HepG2 (cell line): ENCODE measurements at regions not wholly inside any gene's neighbourhood (a gene's known extent, or its start where the extent isn't known, plus 50 kb on each side); places are given as distances from the start of the nearest gene placed in this dataset.

Source experiments
- ATAC-seq: fragments of 200-7000 bp; cut with Tn5 transposase; 3 replicates; pipeline ENCODE4 v1.9.1; 2020; ENCODE audit warnings: mild to moderate bottlenecking, moderate library complexity
- BruUV-seq: library from RNA; stranded (reverse); fragments of 400-500 nt; replicated peaks from 2 replicates; lab custom pipeline; 2021; lab: Mats Ljungman, UMichigan
- CTCF ChIA-PET: fragments of 300-600 bp; formaldehyde crosslinking; extraction: SDS; loops from one replicate; lab custom pipeline; 2021; ENCODE audit warnings: low total read pairs, inconsistent platforms, low intra/inter-chr PET ratio; lab: Yijun Ruan, JAX
- POLR2A ChIA-PET: fragments of 350-600 bp; sonication (Branson Sonifier 250); formaldehyde crosslinking; loops from one replicate; lab custom pipeline; 2020; ENCODE audit warnings: antibody characterized with exemption, inconsistent platforms; lab: Yijun Ruan, JAX
- DNase-seq: peaks from one replicate; pipeline ENCODE4 v3.0.0-alpha.2; 2015; ENCODE audit warnings: low spot score
- FAIRE-seq: peaks from 3 replicates; lab custom pipeline; 2011; peaks lifted over from hg19 to GRCh38; lab: Jason Lieb, UNC
- H2AFZ ChIP-seq: one replicate; pipeline ENCODE4 v1.6.1; 2011; ENCODE audit warnings: low read length, inconsistent platforms
- H3K27ac ChIP-seq: fragments of 300-600 bp; 3 replicates; pipeline ENCODE4 v1.8.0; 2011; ENCODE audit warnings: mixed run types, mild to moderate bottlenecking, mixed read lengths, low read length, inconsistent platforms; ENCODE audit not compliant: insufficient read depth; ENCODE audit errors: extremely low read length
- H3K27me3 ChIP-seq, 2 experiments: fragments of 200-600 bp in 1 of 2; 2 replicates in 1 of 2; 3 replicates in 1 of 2; pipeline versions ENCODE4 v1.6.0 to v1.8.0; 2011; ENCODE audit warnings: low read length in 2 of 2, mild to moderate bottlenecking in 2 of 2, moderate library complexity in 2 of 2, inconsistent platforms in 1 of 2; ENCODE audit not compliant: insufficient read depth in 2 of 2, control insufficient read depth in 1 of 2
- H3K36me3 ChIP-seq, 2 experiments: fragments of 200-600 bp in 1 of 2; replicated peaks in 1 of 2; 2 replicates in 1 of 2; 3 replicates in 1 of 2; pipeline versions ENCODE4 v1.5.1 to v1.8.0; 2011; ENCODE audit warnings: low read length in 2 of 2, inconsistent platforms in 1 of 2; ENCODE audit not compliant: insufficient read depth in 2 of 2, control insufficient read depth in 1 of 2
- H3K4me1 ChIP-seq: 2 replicates; pipeline ENCODE4 v1.5.1; 2012; ENCODE audit warnings: low read length, inconsistent platforms; ENCODE audit not compliant: insufficient read depth
- H3K4me2 ChIP-seq: 2 replicates; pipeline ENCODE4 v1.6.0; 2011; ENCODE audit warnings: low read depth, low read length, inconsistent platforms
- H3K4me3 ChIP-seq, 3 experiments: fragments of 200-600 bp in 1 of 3; sonication (generic), shearing (Covaris generic) in 1 of 3; replicated peaks in 1 of 3; 2 replicates each; pipeline ENCODE4 v1.5.1; 2011 to 2016; ENCODE audit warnings: low read length in 3 of 3, inconsistent platforms in 2 of 3, low read depth in 2 of 3, mild to moderate bottlenecking in 2 of 3, control low read depth in 1 of 3, mixed read lengths in 1 of 3; ENCODE audit not compliant: insufficient read depth in 1 of 3
- H3K79me2 ChIP-seq: one replicate; pipeline ENCODE4 v1.6.1; 2011; ENCODE audit warnings: low read length, inconsistent platforms; ENCODE audit not compliant: insufficient read depth
- H3K9ac ChIP-seq: 2 replicates; pipeline ENCODE4 v1.6.0; 2011; ENCODE audit warnings: mild to moderate bottlenecking, low read depth, low read length, inconsistent platforms; ENCODE audit not compliant: insufficient read depth
- H3K9me3 ChIP-seq: 2 replicates; pipeline ENCODE4 v1.5.1; 2012; ENCODE audit warnings: mild to moderate bottlenecking, low read length
- H4K20me1 ChIP-seq: 2 replicates; pipeline ENCODE4 v1.6.0; 2011; ENCODE audit warnings: inconsistent platforms, mild to moderate bottlenecking, low read length, moderate library complexity; ENCODE audit not compliant: insufficient read depth
- ATF2 ChIP-seq: sonication (generic); formaldehyde crosslinking; IDR thresholded peaks from 2 replicates; pipeline ENCODE4 v1.4.0; 2020; ENCODE audit warnings: missing genetic modification reagents
- E2F1 ChIP-seq: sonication (generic); formaldehyde crosslinking; IDR thresholded peaks from 2 replicates; pipeline ENCODE4 v1.5.0; 2020; ENCODE audit warnings: missing genetic modification reagents
- ELF4 ChIP-seq: sonication (generic); formaldehyde crosslinking; IDR thresholded peaks from 2 replicates; pipeline ENCODE4 v1.5.0; 2020; ENCODE audit warnings: missing genetic modification reagents, mild to moderate bottlenecking, moderate library complexity, borderline replicate concordance
- KDM2A ChIP-seq: sonication (generic); formaldehyde crosslinking; IDR thresholded peaks from 2 replicates; pipeline ENCODE4 v1.4.0; 2020; ENCODE audit warnings: low read depth, missing genetic modification reagents, borderline replicate concordance
- ZBED4 ChIP-seq: sonication (generic); formaldehyde crosslinking; IDR thresholded peaks from 2 replicates; pipeline ENCODE4 v1.4.0; 2020; ENCODE audit warnings: missing genetic modification reagents, borderline replicate concordance
- ZNF12 ChIP-seq: sonication (generic); formaldehyde crosslinking; IDR thresholded peaks from 2 replicates; pipeline ENCODE4 v1.5.0; 2020; ENCODE audit warnings: missing genetic modification reagents
- ZNF598 ChIP-seq: sonication (generic); formaldehyde crosslinking; IDR thresholded peaks from 2 replicates; pipeline ENCODE4 v1.5.1; 2020; ENCODE audit warnings: mild to moderate bottlenecking, missing genetic modification reagents, borderline replicate concordance
- ZNF749 ChIP-seq: sonication (generic); formaldehyde crosslinking; IDR thresholded peaks from 2 replicates; pipeline ENCODE4 v1.8.0; 2022; ENCODE audit warnings: mild to moderate bottlenecking, missing genetic modification reagents, moderate library complexity, borderline replicate concordance
- ZSCAN31 ChIP-seq: sonication (generic); formaldehyde crosslinking; IDR thresholded peaks from 2 replicates; pipeline ENCODE4 v1.5.0; 2020; ENCODE audit warnings: low read depth, mild to moderate bottlenecking, missing genetic modification reagents
- WGBS: methylation state at CpG from one replicate; pipeline ENCODE4 v1.1.6; 2017; ENCODE audit warnings: low lambda C conversion rate; 5-methylcytosine and 5-hydroxymethylcytosine counted together
- in situ Hi-C: cut with HindIII; loops from 2 replicates; pipeline ENCODE4 v1.10.0; 2017; ENCODE audit warnings: low pct_unique_long_range_greater_than_20kb; ENCODE audit not compliant: extremely low pct_ligation_motif_present
- intact Hi-C: fragments of 100-400 bp; cut with micrococcal nuclease; formaldehyde crosslinking; loops from one replicate; pipeline ENCODE4 v1.10.0; 2022; ENCODE audit not compliant: unreplicated experiment

GRCh38 chr14:55946231-55946630 lies 172.0 kb upstream of the PELI2 start (continued):
- no peak for TF ChIP-seq ZNF598
- no peak for TF ChIP-seq ZNF12 (CRISPR knock-in tag)
- TF ChIP-seq ZBED4 (CRISPR knock-in tag): no peak
- no peak for TF ChIP-seq E2F1 (CRISPR knock-in tag)
- TF ChIP-seq ELF4 (CRISPR knock-in tag): no peak

- no peaks in the 10 kb centered on the region for H3K36me3 ChIP-seq
- no peak for DNase-seq
- no peaks in the 10 kb centered on the region for H3K4me1 ChIP-seq
- CTCF ChIA-PET: no interaction called here
- TF ChIP-seq ATF2 (no peak), KDM2A (CRISPR knock-in tag) (no peak), ZSCAN31 (CRISPR knock-in tag) (no peak), ZNF749 (CRISPR knock-in tag) (no peak)
- no peak for ATAC-seq
- no peaks in the 10 kb centered on the region for H3K79me2 ChIP-seq
- no peaks in the 10 kb centered on the region for H4K20me1 ChIP-seq
- no peak overlapping the region for H3K4me3 ChIP-seq
- no peak overlapping the region for H2AFZ ChIP-seq
- H3K27ac ChIP-seq: no peak overlapping the region
- intact Hi-C loops (no loop called here), in situ Hi-C loops (no loop called here)
- H3K4me2 ChIP-seq: no peak overlapping the region
- POLR2A ChIA-PET: no interaction called here
- no peaks in the 10 kb centered on the region for H3K27me3 ChIP-seq
- H3K9ac ChIP-seq: no peak overlapping the region
- no peak for FAIRE-seq
- H3K9me3 ChIP-seq: no peaks in the 10 kb centered on the region
- BruUV-seq: no TSS peak
- 0% methylated on average over 3 of the region's 3 CpGs for WGBS
Observed at GRCh38 chr14:55948399-55948798, 169.8 kb upstream of the PELI2 start.
